GM21367 (cell line): ENCODE measurements at regions not wholly inside any gene's neighbourhood (a gene's known extent, or its start where the extent isn't known, plus 50 kb on each side); places are given as distances from the start of the nearest gene placed in this dataset.
"Not testable (repeated sequence)": the region's sequence is repeated elsewhere in the genome, so short reads cannot be mapped to it uniquely, and the experiment has no call there.

Source experiments
- ATAC-seq: cut with Tn5 transposase; IDR thresholded peaks from one replicate; pipeline ENCODE4 v1.9.1; 2021; ENCODE audit not compliant: unreplicated experiment

- no peak for ATAC-seq
These were observed 70.0 kb downstream of the LMO4 start for GRCh38 chr1:87398641-87399040.

- no peak for ATAC-seq
These were observed 70.6 kb downstream of the LMO4 start for GRCh38 chr1:87399264-87399663.

- no peak for ATAC-seq
These were observed 71.0 kb downstream of the LMO4 start for GRCh38 chr1:87399701-87400100.

- ATAC-seq: no peak
These were observed 72.1 kb downstream of the LMO4 start for GRCh38 chr1:87400813-87401212.

- no peak for ATAC-seq
These were observed 73.7 kb downstream of the LMO4 start for GRCh38 chr1:87402241-87403002.

GRCh38 chr1:87403061-87403820, 74.6 kb downstream of the LMO4 start:
- no peak for ATAC-seq

GRCh38 chr1:87404296-87404695, 75.6 kb downstream of the LMO4 start:
- ATAC-seq: no peak

GRCh38 chr1:87408665-87409248, 80.1 kb downstream of the LMO4 start:
- ATAC-seq: no peak

- ATAC-seq: no peak
These were observed 82.2 kb downstream of the LMO4 start for GRCh38 chr1:87410776-87411480.

GRCh38 chr1:87413846-87414245, 85.2 kb downstream of the LMO4 start:
- ATAC-seq: not testable (repeated sequence)

- ATAC-seq: no peak
These were observed 89.4 kb downstream of the LMO4 start for GRCh38 chr1:87418048-87418447.

GRCh38 chr1:87421809-87422208, 93.1 kb downstream of the LMO4 start:
- ATAC-seq: no peak

- ATAC-seq: no peak
These were observed 95.9 kb downstream of the LMO4 start for GRCh38 chr1:87424541-87424940.

GRCh38 chr1:87426463-87427249, 98.0 kb downstream of the LMO4 start:
- no peak for ATAC-seq

GRCh38 chr1:87428367-87428766, 99.7 kb downstream of the LMO4 start:
- no peak for ATAC-seq

GRCh38 chr1:87428883-87429282, 100.2 kb downstream of the LMO4 start:
- ATAC-seq: no peak

GRCh38 chr1:87432685-87433084, 104.0 kb downstream of the LMO4 start:
- no peak for ATAC-seq

GRCh38 chr1:87433101-87433500, 104.4 kb downstream of the LMO4 start:
- ATAC-seq: not testable (repeated sequence)

GRCh38 chr1:87435484-87435883, 106.8 kb downstream of the LMO4 start:
- no peak for ATAC-seq

GRCh38 chr1:87436115-87436514, 107.4 kb downstream of the LMO4 start:
- not testable (repeated sequence) for ATAC-seq

- no peak for ATAC-seq
These were observed 107.9 kb downstream of the LMO4 start for GRCh38 chr1:87436534-87436933.
